ENCODE measurements at regions not wholly inside any gene's neighbourhood (a gene's known extent, or its start where the extent isn't known, plus 50 kb on each side); places are given as distances from the start of the nearest gene placed in this dataset.

DNA sequence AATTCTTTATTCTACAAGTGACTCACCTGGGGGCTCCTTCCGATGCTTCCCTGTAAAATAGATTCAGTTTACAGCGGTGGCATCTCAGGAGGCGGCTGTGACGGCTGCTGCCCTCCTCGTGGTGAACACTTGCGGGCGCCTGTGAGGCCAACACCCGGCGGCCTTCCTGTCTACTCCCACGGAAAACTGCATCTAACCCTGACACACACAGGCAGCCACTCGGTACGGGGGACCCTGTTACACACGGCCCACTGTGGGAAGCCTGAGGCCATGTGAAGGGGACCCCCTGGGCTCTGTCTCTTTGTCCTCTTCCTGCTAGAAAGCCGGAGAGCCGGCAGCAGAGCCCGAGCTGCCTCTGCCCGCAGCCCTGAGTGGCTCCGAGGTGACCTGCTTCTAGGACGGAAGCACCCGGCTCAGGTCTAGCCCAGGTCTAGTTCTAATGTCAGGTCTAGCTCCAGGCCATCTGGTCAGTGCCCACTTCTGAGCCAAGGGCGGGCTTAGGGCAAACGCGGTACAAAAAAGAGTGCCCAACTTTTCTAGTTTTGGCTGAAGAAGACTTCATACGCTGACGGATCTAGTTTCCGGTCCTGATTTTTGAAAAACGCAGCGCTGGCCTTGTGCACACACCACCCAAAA is 159.4 kb downstream of the ENGASE start:
- H3K4me3 ChIP-seq (ENCODE audit: low read depth in 1 of 2, low read length in 2 of 2): no peak overlapping the region
- H3K27me3 ChIP-seq (ENCODE audit: control insufficient read depth in 1 of 2, insufficient read depth in 2 of 2, low read length in 2 of 2): no peaks in the 10 kb centered on the region

DNA sequence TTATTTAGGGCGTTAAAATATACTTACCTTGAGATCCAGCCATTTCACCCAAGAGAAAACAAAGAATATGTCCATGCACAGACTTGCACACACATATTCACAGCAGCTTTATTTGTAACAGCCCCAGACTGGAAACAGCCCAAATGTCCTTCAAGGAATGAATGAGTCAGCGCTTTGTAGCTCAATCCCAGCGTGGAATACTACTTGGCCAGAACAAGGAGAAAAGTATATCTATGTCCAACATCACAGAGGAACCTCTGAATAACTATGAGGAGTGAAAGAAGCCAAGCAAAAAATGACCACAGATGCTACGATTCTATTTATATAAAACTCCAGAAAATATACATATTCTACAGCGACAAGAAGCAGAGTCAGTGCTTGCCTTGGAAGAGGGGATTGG is 158.3 kb downstream of the ENGASE start:
- no peaks in the 10 kb centered on the region for H3K9me3 ChIP-seq (ENCODE audit: low read length)
- H3K4me3 ChIP-seq (ENCODE audit: low read depth in 1 of 2, low read length in 2 of 2): no peak overlapping the region
- peaks cover 6% of the 10 kb centered on the region for H3K36me3 ChIP-seq (ENCODE audit: insufficient read depth, low read length)
- H3K9ac ChIP-seq (ENCODE audit: low read length): no peak overlapping the region
- H3K4me1 ChIP-seq (ENCODE audit: insufficient read depth, low read length): no peaks in the 10 kb centered on the region
- no peaks in the 10 kb centered on the region for H3K27me3 ChIP-seq (ENCODE audit: control insufficient read depth in 1 of 2, insufficient read depth in 2 of 2, low read length in 2 of 2)
- no peak overlapping the region for H3K27ac ChIP-seq (ENCODE audit: low read depth, low read length)

More for the DNA sequence above, 159.4 kb downstream of the ENGASE start:
- no peaks in the 10 kb centered on the region for H3K4me1 ChIP-seq (ENCODE audit: insufficient read depth, low read length)
- no peak overlapping the region for H3K9ac ChIP-seq (ENCODE audit: low read length)
- H3K9me3 ChIP-seq (ENCODE audit: low read length): no peaks in the 10 kb centered on the region
- peaks cover 6% of the 10 kb centered on the region for H3K36me3 ChIP-seq (ENCODE audit: insufficient read depth, low read length)
- no peak overlapping the region for H3K27ac ChIP-seq (ENCODE audit: low read depth, low read length)

DNA sequence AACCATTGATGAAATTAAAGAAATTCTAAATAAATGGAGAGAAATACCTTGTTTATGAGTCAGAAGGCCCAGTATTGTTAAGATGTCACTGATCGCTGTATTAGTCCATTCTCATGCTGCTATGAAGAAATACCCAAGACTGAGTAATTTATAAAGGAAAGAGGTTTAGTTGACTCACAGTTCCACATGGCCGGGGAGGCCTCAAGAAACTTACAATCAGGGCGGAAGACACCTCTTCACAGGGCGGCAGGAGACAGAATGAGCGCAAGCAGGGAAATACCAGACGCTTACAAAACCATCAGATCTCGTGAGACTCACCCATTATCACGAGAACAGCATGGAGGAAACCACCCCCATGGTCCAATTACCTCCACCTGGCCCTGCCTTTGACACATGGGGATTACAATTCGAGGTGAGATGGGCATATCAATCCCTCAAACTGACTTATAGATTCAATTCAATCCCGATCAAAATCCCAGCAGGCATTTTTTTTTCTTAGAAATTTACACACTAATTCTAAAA is 157.2 kb downstream of the ENGASE start:
- no peak overlapping the region for H3K27ac ChIP-seq (ENCODE audit: low read depth, low read length)
- no peaks in the 10 kb centered on the region for H3K9me3 ChIP-seq (ENCODE audit: low read length)
- no peak overlapping the region for H3K9ac ChIP-seq (ENCODE audit: low read length)
- H3K4me1 ChIP-seq (ENCODE audit: insufficient read depth, low read length): no peaks in the 10 kb centered on the region
- no peak overlapping the region for H3K4me3 ChIP-seq (ENCODE audit: low read depth in 1 of 2, low read length in 2 of 2)
- H3K36me3 ChIP-seq (ENCODE audit: insufficient read depth, low read length): peaks cover 6% of the 10 kb centered on the region
- H3K27me3 ChIP-seq (ENCODE audit: control insufficient read depth in 1 of 2, insufficient read depth in 2 of 2, low read length in 2 of 2): peaks cover 0 to 1% of the 10 kb centered on the region in 2 donors

DNA sequence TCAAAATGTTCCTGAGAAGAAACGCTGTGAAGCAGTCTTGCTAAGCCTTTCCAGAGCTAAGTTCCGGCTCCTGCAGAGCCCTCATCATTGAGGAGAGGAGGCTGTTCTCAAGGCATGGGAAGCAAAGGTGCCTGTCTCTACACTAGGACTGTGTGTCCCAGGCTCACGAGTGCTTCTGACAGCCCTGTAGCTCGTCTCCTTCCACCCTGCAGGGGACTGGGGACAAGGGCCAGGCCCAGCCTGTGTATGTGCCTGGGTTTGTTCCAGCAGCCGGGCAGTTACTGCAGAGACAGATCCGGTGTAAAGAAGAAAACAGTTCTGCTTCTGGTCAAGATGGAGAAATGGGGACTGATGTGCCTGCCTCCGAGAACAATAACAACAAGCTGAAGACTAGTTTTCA is 156.0 kb downstream of the ENGASE start:
- peaks cover 6% of the 10 kb centered on the region for H3K36me3 ChIP-seq (ENCODE audit: insufficient read depth, low read length)
- H3K4me3 ChIP-seq (ENCODE audit: low read depth in 1 of 2, low read length in 2 of 2): no peak overlapping the region
- peaks cover 0 to 5% of the 10 kb centered on the region in 2 donors for H3K27me3 ChIP-seq (ENCODE audit: control insufficient read depth in 1 of 2, insufficient read depth in 2 of 2, low read length in 2 of 2)
- H3K4me1 ChIP-seq (ENCODE audit: insufficient read depth, low read length): no peaks in the 10 kb centered on the region
- no peaks in the 10 kb centered on the region for H3K9me3 ChIP-seq (ENCODE audit: low read length)
- no peak overlapping the region for H3K9ac ChIP-seq (ENCODE audit: low read length)
- no peak overlapping the region for H3K27ac ChIP-seq (ENCODE audit: low read depth, low read length)

DNA sequence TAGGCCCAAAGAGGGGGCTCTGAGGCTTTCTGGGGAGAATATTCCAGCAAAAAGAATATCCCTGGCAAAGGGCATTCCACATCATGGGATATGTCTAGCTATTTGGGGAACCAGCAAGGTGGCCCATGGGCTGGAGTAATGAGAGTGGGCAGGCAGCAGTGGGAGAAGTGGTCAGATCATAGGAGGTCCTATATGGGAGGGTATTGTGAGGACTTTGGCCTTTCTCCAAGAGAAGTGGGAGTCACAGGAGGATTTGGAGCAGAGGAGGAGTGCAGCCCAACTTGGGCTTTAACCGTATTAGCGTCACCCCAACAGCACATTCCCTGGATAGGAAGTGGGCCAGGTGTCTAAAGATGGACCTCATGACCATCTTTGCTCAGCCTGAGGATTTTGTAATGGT is 151.4 kb downstream of the ENGASE start:
- Histone ChIP-seq H3K27me3 (ENCODE audit: control insufficient read depth in 1 of 2, insufficient read depth in 2 of 2, low read length in 2 of 2) (peaks cover 0 to 26% of the 10 kb centered on the region in 2 donors), H3K4me3 (ENCODE audit: low read depth in 1 of 2, low read length in 2 of 2) (no peak overlapping the region), H3K4me1 (ENCODE audit: insufficient read depth, low read length) (peaks cover 6% of the 10 kb centered on the region), H3K36me3 (ENCODE audit: insufficient read depth, low read length) (peaks cover 4% of the 10 kb centered on the region), H3K9me3 (ENCODE audit: low read length) (no peaks in the 10 kb centered on the region), H3K27ac (ENCODE audit: low read depth, low read length) (no peak overlapping the region), H3K9ac (ENCODE audit: low read length) (no peak overlapping the region)

DNA sequence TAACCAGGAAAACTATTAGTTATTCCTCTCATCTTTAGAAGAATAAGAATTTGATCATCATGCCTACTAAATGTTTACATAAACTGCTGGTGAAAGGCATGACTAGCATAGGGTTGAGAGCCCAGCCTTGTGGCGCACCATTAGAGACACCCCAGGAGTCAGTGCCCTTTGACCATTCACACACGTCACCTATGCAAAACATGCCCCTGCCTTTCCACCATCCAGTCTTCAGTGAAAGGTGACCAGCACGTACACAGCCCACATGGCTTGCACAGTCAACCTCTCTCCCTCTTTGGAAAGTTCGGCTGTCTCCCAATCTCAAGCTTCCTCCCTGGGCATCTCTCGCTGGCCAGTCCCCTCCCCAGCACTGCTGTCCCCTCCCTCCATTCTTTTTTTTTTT is 150.3 kb downstream of the ENGASE start:
- peaks cover 0 to 26% of the 10 kb centered on the region in 2 donors for H3K27me3 ChIP-seq (ENCODE audit: control insufficient read depth in 1 of 2, insufficient read depth in 2 of 2, low read length in 2 of 2)

DNA sequence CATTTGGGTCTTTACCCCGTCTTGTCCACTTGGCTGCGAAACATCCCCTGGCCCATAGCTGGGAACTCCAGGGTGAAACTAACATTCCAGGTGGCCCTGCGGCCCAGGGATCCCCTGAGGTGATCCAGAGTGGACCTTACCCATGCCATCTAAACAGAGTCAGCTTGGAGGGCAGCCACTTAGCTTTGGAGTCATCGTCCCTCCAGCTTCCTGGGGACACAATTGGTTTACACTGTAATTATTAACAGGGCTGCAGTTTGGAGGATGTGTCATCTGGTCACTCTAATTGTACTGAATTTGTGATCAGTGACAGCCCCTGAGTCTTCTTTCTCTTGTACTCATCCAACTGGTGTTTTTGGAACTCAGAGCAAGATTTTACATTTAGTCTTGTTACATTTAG is 149.9 kb downstream of the ENGASE start:
- Histone ChIP-seq H3K27me3 (ENCODE audit: control insufficient read depth in 1 of 2, insufficient read depth in 2 of 2, low read length in 2 of 2) (peaks cover 0 to 26% of the 10 kb centered on the region in 2 donors), H3K4me3 (ENCODE audit: low read depth in 1 of 2, low read length in 2 of 2) (no peak overlapping the region), H3K27ac (ENCODE audit: low read depth, low read length) (no peak overlapping the region)

More for the DNA sequence above, 150.3 kb downstream of the ENGASE start:
- H3K4me3 ChIP-seq (ENCODE audit: low read depth in 1 of 2, low read length in 2 of 2): no peak overlapping the region
- no peaks in the 10 kb centered on the region for H3K36me3 ChIP-seq (ENCODE audit: insufficient read depth, low read length)
- H3K9me3 ChIP-seq (ENCODE audit: low read length): no peaks in the 10 kb centered on the region
- H3K27ac ChIP-seq (ENCODE audit: low read depth, low read length): no peak overlapping the region
- H3K4me1 ChIP-seq (ENCODE audit: insufficient read depth, low read length): peaks cover 9% of the 10 kb centered on the region
- no peak overlapping the region for H3K9ac ChIP-seq (ENCODE audit: low read length)

DNA sequence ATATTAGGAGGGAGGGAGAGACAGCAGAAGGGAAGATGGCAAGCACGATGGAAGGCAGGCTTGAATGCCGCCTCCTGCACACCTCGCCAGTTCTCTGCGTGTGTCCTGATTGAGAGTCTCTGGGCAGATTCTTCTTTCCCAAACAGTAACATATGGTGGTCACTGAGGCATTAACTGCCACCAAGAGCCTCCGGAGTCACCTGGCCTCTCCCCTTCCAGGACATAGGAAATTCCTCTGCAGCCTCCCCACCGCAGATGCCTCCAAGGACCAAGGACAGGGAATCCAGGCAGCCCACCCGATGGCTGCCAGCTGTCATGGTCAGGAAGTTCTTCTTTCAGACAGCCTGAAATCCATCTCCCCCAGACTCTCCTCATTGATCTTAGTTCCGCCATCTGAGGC is 149.3 kb downstream of the ENGASE start:
- no peaks in the 10 kb centered on the region for H3K9me3 ChIP-seq (ENCODE audit: low read length)
- no peaks in the 10 kb centered on the region for H3K36me3 ChIP-seq (ENCODE audit: insufficient read depth, low read length)
- H3K9ac ChIP-seq (ENCODE audit: low read length): no peak overlapping the region
- H3K4me3 ChIP-seq (ENCODE audit: low read depth in 1 of 2, low read length in 2 of 2): no peak overlapping the region
- H3K4me1 ChIP-seq (ENCODE audit: insufficient read depth, low read length): peaks cover 9% of the 10 kb centered on the region
- no peak overlapping the region for H3K27ac ChIP-seq (ENCODE audit: low read depth, low read length)
- peaks cover 0 to 26% of the 10 kb centered on the region in 2 donors for H3K27me3 ChIP-seq (ENCODE audit: control insufficient read depth in 1 of 2, insufficient read depth in 2 of 2, low read length in 2 of 2)

More for the DNA sequence above, 149.9 kb downstream of the ENGASE start:
- Histone ChIP-seq H3K4me1 (ENCODE audit: insufficient read depth, low read length) (peaks cover 9% of the 10 kb centered on the region), H3K36me3 (ENCODE audit: insufficient read depth, low read length) (no peaks in the 10 kb centered on the region), H3K9me3 (ENCODE audit: low read length) (no peaks in the 10 kb centered on the region), H3K9ac (ENCODE audit: low read length) (no peak overlapping the region)

DNA sequence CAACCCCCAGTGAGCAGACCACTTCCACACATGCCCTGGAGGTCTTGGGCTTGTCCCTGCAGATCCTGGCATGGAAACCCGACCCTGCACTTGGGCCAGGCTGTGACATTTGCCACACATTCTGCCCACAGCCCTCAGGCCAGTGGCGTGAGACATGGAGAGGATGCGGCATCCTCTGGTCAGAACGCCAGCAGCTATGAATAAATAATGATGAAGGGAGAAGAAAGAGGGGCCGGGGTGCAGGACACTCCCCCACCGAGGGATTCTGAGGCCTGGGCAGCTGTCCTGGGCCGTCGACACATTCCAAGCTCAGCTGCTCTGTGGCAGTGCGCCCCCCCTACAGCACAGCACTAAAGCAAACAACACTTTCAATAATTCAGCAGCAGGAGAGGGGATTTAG is 148.8 kb downstream of the ENGASE start:
- Histone ChIP-seq H3K9me3 (ENCODE audit: low read length) (no peaks in the 10 kb centered on the region), H3K27me3 (ENCODE audit: control insufficient read depth in 1 of 2, insufficient read depth in 2 of 2, low read length in 2 of 2) (peaks cover 0 to 26% of the 10 kb centered on the region in 2 donors), H3K4me3 (ENCODE audit: low read depth in 1 of 2, low read length in 2 of 2) (no peak overlapping the region), H3K27ac (ENCODE audit: low read depth, low read length) (no peak overlapping the region), H3K36me3 (ENCODE audit: insufficient read depth, low read length) (no peaks in the 10 kb centered on the region), H3K4me1 (ENCODE audit: insufficient read depth, low read length) (peaks cover 9% of the 10 kb centered on the region), H3K9ac (ENCODE audit: low read length) (no peak overlapping the region)

DNA sequence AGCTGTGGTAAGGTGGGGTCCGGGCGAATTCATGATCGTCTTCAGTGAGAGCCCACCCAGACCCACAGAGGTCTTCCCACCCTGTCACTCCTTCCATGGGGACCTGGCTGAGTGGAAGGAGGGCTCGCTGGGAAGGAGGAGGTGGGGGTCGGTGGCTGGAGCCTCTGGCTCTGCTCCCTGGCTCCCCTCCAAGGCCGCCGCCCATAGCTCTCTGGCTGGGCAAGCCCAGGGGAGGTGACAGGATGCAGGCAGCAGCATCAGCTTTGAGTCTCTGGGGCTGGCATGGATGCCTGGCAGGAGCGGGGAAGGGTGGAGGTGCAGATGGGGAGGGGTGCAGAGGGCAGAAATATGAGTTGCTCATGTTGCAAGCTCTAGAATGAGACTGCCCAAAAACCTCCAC is 147.0 kb downstream of the ENGASE start:
- peaks cover 9% of the 10 kb centered on the region for H3K4me1 ChIP-seq (ENCODE audit: insufficient read depth, low read length)
- no peak overlapping the region for H3K9ac ChIP-seq (ENCODE audit: low read length)
- H3K36me3 ChIP-seq (ENCODE audit: insufficient read depth, low read length): no peaks in the 10 kb centered on the region
- H3K4me3 ChIP-seq (ENCODE audit: low read depth in 1 of 2, low read length in 2 of 2): no peak overlapping the region
- H3K9me3 ChIP-seq (ENCODE audit: low read length): no peaks in the 10 kb centered on the region
- no peak overlapping the region for H3K27ac ChIP-seq (ENCODE audit: low read depth, low read length)
- H3K27me3 ChIP-seq (ENCODE audit: control insufficient read depth in 1 of 2, insufficient read depth in 2 of 2, low read length in 2 of 2): peaks cover 0 to 29% of the 10 kb centered on the region in 2 donors

DNA sequence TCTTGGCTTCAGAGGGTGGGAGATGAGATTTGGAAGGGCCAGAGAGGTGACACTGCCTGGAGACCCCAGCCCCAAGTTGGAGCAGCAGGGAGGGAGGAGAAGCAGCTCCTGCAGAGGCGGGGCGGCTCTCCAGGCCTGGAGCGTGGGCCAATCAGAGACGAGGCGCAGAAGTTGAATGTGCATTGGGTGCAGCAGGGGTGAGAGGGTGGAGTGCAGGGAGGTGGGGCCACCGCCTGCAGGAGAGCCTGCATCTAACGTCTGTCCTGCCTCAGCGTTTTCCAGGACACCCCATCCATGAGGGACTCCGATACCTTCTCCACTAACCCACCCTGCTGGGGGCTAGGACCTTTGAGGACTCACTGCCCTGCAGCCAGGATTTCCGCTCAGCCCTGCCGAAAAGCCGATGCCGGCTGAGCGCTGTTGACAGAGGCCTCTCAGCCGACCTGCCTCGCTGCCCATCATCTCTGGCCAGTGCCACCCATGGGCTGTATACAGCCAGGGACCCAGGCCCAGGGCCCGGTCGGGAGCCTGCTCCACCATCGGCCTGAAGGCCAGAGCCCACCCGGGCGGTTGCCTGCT is 146.2 kb downstream of the ENGASE start:
- no peak overlapping the region for H3K9ac ChIP-seq (ENCODE audit: low read length)
- peaks cover 0 to 28% of the 10 kb centered on the region in 2 donors for H3K27me3 ChIP-seq (ENCODE audit: control insufficient read depth in 1 of 2, insufficient read depth in 2 of 2, low read length in 2 of 2)
- no peaks in the 10 kb centered on the region for H3K9me3 ChIP-seq (ENCODE audit: low read length)
- H3K27ac ChIP-seq (ENCODE audit: low read depth, low read length): no peak overlapping the region
- no peak overlapping the region for H3K4me3 ChIP-seq (ENCODE audit: low read depth in 1 of 2, low read length in 2 of 2)
- peaks cover 9% of the 10 kb centered on the region for H3K4me1 ChIP-seq (ENCODE audit: insufficient read depth, low read length)
- H3K36me3 ChIP-seq (ENCODE audit: insufficient read depth, low read length): no peaks in the 10 kb centered on the region

All from muscle layer of colon (tissue), 2 donors.